ENCODE measurements at regions not wholly inside any gene's neighbourhood (a gene's known extent, or its start where the extent isn't known, plus 50 kb on each side); places are given as distances from the start of the nearest gene placed in this dataset.

- TF ChIP-seq CTCF (IDR thresholded peaks at IDR 0.05) (no peak), POLR2A (IDR thresholded peaks at IDR 0.05) (no peak)
Observed at GRCh38 chr3:31390466-31390865, 142.3 kb upstream of the STT3B start.

All from Peyer's patch (tissue), 4 donors.